Prostate gland (tissue), 2 donors: ENCODE measurements at regions not wholly inside any gene's neighbourhood (a gene's known extent, or its start where the extent isn't known, plus 50 kb on each side); places are given as distances from the start of the nearest gene placed in this dataset.

Source experiments
- CTCF ChIP-seq, 4 experiments: fragments of 200-600 bp in 2 of 4; fragments of 450-650 bp in 2 of 4; sonication (generic) in 2 of 4; IDR thresholded peaks; 1 replicate in 3 of 4; 2 replicates in 1 of 4; pipeline ENCODE4 v1.5.1; 2016 to 2019; ENCODE audit warnings: antibody characterized with exemption in 4 of 4, mild to moderate bottlenecking in 2 of 4, moderate library complexity in 2 of 4
- POLR2AphosphoS5 ChIP-seq: sonication (generic); formaldehyde crosslinking; IDR thresholded peaks from one replicate; pipeline ENCODE4 v1.6.1; 2017; ENCODE audit warnings: antibody characterized with exemption

- TF ChIP-seq POLR2AphosphoS5 (no peak), CTCF (IDR thresholded peaks at IDR 0.05) (no peak)
Observed at GRCh38 chr1:69290291-69290690, 277.4 kb upstream of the LRRC7 start.
